Mesothelial cell of epicardium (in vitro differentiated cells): ENCODE measurements at regions not wholly inside any gene's neighbourhood (a gene's known extent, or its start where the extent isn't known, plus 50 kb on each side); places are given as distances from the start of the nearest gene placed in this dataset.

Experiments used
- DNase-seq, 2 experiments: peaks; one replicate each; pipeline ENCODE4 v3.0.0; 2021; ENCODE audit warnings: low spot score in 2 of 2; ENCODE audit not compliant: unreplicated experiment in 2 of 2
- H3K27ac Mint-ChIP-seq: 2 replicates; pipeline ENCODE4 v1.8.0; 2021; ENCODE audit warnings: mixed read lengths
- H3K27me3 Mint-ChIP-seq: 2 replicates; pipeline ENCODE4 v1.8.0; 2021; ENCODE audit warnings: low read depth, mixed read lengths
- H3K36me3 Mint-ChIP-seq: 2 replicates; pipeline ENCODE4 v1.8.0; 2021; ENCODE audit warnings: mixed read lengths
- H3K4me1 Mint-ChIP-seq: 2 replicates; pipeline ENCODE4 v1.8.0; 2021; ENCODE audit warnings: mixed read lengths
- H3K4me3 Mint-ChIP-seq: 2 replicates; pipeline ENCODE4 v1.8.0; 2021; ENCODE audit warnings: mild to moderate bottlenecking, moderate library complexity, mixed read lengths
- H3K9me3 Mint-ChIP-seq: 2 replicates; pipeline ENCODE4 v1.8.0; 2021; ENCODE audit warnings: mixed read lengths
- TF ChIP-seq, protein P1 (sequence below): fragments of 200-600 bp; sonication (generic); IDR thresholded peaks from one replicate; pipeline ENCODE4 v1.5.0; 2021; ENCODE audit warnings: antibody characterized with exemption; ENCODE audit not compliant: unreplicated experiment

DNA sequence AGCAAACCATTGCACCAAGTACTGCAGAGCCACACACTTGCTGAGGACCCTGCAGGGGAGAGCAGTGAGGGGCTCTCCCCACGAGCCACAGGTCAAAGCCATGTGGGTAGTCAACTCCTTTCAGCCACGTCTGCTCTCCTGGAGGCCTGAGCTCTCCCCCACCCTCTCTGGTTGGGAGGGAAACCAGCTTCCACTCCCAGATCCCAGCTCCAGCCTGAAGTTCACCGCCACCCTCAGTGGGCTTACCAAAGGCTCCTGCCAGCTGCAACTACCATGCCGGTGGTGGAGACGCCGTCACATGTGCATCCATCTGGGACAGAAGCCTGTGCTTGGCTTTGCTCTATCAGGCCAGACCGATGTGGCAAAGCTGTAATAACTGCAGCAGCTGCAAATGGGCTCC is 521.5 kb upstream of the RAB6C start:
- Mint-ChIP-seq H3K4me3 (no peak overlapping the region), H3K27ac (no peak overlapping the region), H3K27me3 (peaks cover 32% of the 10 kb centered on the region), H3K9me3 (peaks cover 5% of the 10 kb centered on the region), H3K4me1 (no peaks in the 10 kb centered on the region), H3K36me3 (no peaks in the 10 kb centered on the region)
- no peak for DNase-seq
- TF ChIP-seq, protein P1, sequence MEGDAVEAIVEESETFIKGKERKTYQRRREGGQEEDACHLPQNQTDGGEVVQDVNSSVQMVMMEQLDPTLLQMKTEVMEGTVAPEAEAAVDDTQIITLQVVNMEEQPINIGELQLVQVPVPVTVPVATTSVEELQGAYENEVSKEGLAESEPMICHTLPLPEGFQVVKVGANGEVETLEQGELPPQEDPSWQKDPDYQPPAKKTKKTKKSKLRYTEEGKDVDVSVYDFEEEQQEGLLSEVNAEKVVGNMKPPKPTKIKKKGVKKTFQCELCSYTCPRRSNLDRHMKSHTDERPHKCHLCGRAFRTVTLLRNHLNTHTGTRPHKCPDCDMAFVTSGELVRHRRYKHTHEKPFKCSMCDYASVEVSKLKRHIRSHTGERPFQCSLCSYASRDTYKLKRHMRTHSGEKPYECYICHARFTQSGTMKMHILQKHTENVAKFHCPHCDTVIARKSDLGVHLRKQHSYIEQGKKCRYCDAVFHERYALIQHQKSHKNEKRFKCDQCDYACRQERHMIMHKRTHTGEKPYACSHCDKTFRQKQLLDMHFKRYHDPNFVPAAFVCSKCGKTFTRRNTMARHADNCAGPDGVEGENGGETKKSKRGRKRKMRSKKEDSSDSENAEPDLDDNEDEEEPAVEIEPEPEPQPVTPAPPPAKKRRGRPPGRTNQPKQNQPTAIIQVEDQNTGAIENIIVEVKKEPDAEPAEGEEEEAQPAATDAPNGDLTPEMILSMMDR: no peak

DNA sequence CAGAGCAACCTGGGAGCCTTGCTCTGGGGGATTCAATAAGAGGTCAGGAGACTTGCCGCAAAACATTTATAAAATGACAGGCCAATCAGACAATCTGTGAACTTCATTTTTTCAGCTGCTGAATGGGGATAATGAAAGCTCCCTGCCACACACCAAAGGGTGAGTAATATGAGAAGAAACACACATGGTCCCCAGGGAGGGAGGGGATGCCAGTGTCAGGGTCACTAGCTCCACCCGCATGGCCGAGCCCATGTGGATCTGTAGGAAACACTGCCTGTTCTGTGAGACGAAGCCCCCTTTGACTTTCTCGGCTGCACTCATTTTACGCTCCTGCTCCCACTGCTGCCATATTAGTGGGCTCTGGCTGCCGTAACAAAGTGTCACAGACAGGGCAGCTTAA is 521.0 kb upstream of the RAB6C start:
- peaks cover 1% of the 10 kb centered on the region for H3K9me3 Mint-ChIP-seq
- no peaks in the 10 kb centered on the region for H3K4me1 Mint-ChIP-seq
- H3K27ac Mint-ChIP-seq: no peak overlapping the region
- H3K4me3 Mint-ChIP-seq: no peak overlapping the region
- no peak for DNase-seq
- no peaks in the 10 kb centered on the region for H3K36me3 Mint-ChIP-seq
- TF ChIP-seq, protein P1: no peak
- peaks cover 28% of the 10 kb centered on the region for H3K27me3 Mint-ChIP-seq

DNA sequence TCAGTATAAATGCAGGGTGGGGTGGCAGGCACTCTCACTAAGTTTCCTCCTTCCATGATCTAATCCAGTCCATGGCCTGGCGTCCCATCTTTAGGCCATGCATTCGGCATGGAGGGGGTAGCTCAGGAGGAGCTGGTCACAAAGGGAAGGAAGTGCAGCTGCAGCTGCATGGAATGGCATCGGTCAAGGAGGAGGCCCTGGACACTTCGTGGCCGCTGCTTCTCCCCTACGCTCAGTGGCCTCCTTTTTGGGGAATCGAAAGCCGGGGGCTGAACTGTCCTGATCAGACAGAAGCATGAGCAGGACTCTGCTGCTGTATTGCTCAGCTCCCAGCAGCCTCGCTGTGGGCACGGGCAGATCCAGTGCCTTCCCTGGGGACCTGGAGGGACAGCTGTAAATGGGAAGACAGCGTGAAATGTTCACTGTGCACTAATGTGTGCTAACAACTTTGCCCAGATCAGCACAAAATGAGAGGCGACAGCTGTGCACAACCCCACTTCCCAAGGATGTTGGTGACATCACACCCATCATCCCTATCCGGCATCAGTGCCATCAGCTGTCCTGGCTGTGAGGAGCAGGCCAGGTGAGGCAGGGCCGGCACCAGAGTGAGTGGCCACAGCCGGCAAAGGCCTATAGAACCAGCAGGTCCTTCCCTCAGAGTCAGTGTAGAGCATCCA is 520.1 kb upstream of the RAB6C start:
- TF ChIP-seq, protein P1: no peak
- Mint-ChIP-seq H3K4me1 (no peaks in the 10 kb centered on the region), H3K4me3 (no peak overlapping the region), H3K27me3 (peaks cover 20% of the 10 kb centered on the region), H3K9me3 (no peaks in the 10 kb centered on the region), H3K27ac (no peak overlapping the region), H3K36me3 (no peaks in the 10 kb centered on the region)
- no peak for DNase-seq

DNA sequence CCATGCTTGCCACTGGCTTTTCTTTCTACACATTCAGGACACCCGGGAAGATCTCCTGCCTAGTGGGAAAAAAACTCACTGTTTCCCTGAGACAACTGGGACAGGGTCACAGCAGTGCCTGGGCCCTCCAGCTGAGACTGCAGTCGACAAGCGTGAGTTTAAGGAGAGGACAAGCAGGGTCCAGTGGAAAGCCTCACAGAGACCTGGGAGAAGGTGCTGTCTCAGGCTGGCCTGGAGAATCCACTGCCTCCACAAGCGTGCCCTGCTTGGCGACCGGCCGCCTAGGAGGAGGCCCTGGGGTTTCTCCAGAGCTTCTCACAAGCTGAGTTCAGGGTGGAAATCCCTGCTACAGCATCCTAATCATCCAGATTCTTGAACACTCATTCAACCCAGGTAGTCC is 519.6 kb upstream of the RAB6C start:
- H3K4me3 Mint-ChIP-seq: no peak overlapping the region
- TF ChIP-seq, protein P1: no peak
- H3K36me3 Mint-ChIP-seq: no peaks in the 10 kb centered on the region
- no peaks in the 10 kb centered on the region for H3K9me3 Mint-ChIP-seq
- H3K27ac Mint-ChIP-seq: no peak overlapping the region
- no peak for DNase-seq
- H3K4me1 Mint-ChIP-seq: no peaks in the 10 kb centered on the region
- H3K27me3 Mint-ChIP-seq: peaks cover 18% of the 10 kb centered on the region

DNA sequence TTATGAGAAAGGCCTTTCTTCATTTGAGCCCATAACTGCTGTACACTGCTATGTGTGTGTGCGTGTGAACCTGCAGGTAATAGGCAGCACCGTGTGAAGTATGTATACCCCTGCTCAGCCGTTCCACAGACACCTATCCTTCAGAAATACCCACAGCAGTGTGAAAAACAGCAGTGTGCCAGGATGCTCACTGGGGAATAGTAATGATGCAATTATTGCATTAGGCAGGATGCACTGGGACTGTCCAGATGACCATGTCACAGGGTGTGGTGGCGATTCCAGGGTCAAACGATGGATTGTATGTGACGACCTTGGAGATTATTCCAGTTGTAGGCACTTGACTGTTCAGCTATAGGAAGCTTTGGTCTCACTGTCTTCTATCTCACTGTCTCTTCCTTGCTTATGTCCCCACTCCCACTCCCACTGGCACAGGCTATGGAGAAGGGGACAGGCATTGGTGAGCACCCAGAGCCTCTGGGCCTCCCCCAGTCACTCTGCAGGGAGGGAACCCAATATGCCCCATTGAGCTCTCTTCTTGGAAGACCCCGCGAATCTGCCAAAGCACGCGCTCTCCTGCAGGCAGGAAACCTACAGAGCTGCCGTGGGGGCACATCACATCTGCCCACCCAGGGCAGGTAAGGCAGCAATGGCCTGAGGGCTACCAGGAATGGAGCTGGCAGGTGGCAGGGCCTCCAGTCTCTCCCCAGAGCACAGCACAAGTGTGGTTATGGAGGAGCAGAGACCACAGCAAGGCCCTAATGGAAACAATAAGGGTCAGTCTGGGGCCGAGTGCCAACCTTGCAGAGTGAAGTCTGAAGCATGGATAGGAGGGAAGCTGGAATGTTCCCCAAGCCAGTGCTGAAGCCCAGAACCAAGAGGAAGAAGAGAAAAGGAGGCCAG is 518.9 kb upstream of the RAB6C start:
- no peaks in the 10 kb centered on the region for H3K9me3 Mint-ChIP-seq
- no peaks in the 10 kb centered on the region for H3K4me1 Mint-ChIP-seq
- H3K27ac Mint-ChIP-seq: no peak overlapping the region
- H3K36me3 Mint-ChIP-seq: no peaks in the 10 kb centered on the region
- TF ChIP-seq, protein P1: no peak
- H3K4me3 Mint-ChIP-seq: no peak overlapping the region
- DNase-seq: no peak
- H3K27me3 Mint-ChIP-seq: peaks cover 13% of the 10 kb centered on the region
